ENCODE measurements at regions not wholly inside any gene's neighbourhood (a gene's known extent, or its start where the extent isn't known, plus 50 kb on each side); places are given as distances from the start of the nearest gene placed in this dataset.
"Not testable (repeated sequence)": the region's sequence is repeated elsewhere in the genome, so short reads cannot be mapped to it uniquely, and the experiment has no call there.

GRCh38 chr10:90018819-90019218 lies 317.4 kb downstream of the KIF20B start:
- DNase-seq (ENCODE audit: low read depth, low spot score), result no peak
- no CpG with 5 or more reads among the region's 2 CpGs for WGBS (ENCODE audit: insufficient coverage, insufficient read length)
- H3K27ac ChIP-seq (ENCODE audit: low read length), result no peak overlapping the region
- no peak overlapping the region for H3K4me3 ChIP-seq (ENCODE audit: low read length)
- no peaks in the 10 kb centered on the region for H3K27me3 ChIP-seq (ENCODE audit: control insufficient read depth, insufficient read depth, low read length)
- H3K4me1 ChIP-seq (ENCODE audit: control insufficient read depth, insufficient read depth, low read length), result no peaks in the 10 kb centered on the region
- no peaks in the 10 kb centered on the region for H3K36me3 ChIP-seq (ENCODE audit: control insufficient read depth, insufficient read depth, low read length)
- no peaks in the 10 kb centered on the region for H3K9me3 ChIP-seq (ENCODE audit: control insufficient read depth, insufficient read depth, low read length)

DNA sequence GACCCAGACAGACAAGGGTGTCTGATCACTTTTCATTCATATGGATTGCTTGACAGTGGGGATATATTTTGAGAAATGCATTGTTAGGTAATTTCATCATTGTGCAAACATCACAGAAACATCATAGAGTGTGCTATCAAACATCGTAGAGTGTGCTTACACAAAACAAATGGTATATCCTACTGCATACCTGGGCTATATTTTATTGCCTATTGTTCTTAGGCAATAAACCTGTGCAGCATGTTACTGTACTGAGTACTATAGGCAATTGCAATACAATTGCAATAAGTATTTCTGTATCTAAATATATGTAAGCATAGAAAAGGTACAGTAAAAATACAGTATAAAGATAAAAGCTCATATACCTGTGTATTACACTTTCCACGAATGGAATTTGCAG lies 319.1 kb downstream of the KIF20B start:
- Histone ChIP-seq H3K9me3 (ENCODE audit: control insufficient read depth, insufficient read depth, low read length) (no peaks in the 10 kb centered on the region), H3K27ac (ENCODE audit: low read length) (no peak overlapping the region), H3K36me3 (ENCODE audit: control insufficient read depth, insufficient read depth, low read length) (no peaks in the 10 kb centered on the region), H3K27me3 (ENCODE audit: control insufficient read depth, insufficient read depth, low read length) (no peaks in the 10 kb centered on the region), H3K4me1 (ENCODE audit: control insufficient read depth, insufficient read depth, low read length) (no peaks in the 10 kb centered on the region), H3K4me3 (ENCODE audit: low read length) (no peak overlapping the region)
- no CpG with 5 or more reads among the region's 2 CpGs for WGBS (ENCODE audit: insufficient coverage, insufficient read length)
- DNase-seq (ENCODE audit: low read depth, low spot score), result no peak

DNA sequence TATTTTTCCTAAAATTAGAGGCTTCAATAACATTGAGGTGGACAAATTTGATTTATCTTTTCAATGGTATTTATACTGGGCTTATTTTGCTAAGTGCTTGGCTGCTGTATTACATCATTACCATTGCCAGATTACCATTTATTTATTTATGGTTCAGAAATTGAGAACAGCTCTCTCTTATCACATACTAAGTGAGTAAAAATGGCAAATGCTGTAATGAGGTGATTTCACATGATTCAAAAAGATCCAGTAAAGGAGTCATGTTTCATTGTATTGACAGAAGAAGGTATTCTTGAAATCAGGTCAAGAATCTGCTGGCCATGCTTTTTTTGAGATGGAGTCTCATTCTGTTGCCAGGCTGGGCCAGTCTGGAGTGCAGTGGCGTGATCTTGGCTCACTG lies 322.6 kb downstream of the KIF20B start:
- DNase-seq (ENCODE audit: low read depth, low spot score), result no peak
- H3K4me1 ChIP-seq (ENCODE audit: control insufficient read depth, insufficient read depth, low read length), result no peaks in the 10 kb centered on the region
- no CpG with 5 or more reads among the region's 1 CpG for WGBS (ENCODE audit: insufficient coverage, insufficient read length)

GRCh38 chr10:90028312-90028711 lies 326.9 kb downstream of the KIF20B start:
- no peaks in the 10 kb centered on the region for H3K36me3 ChIP-seq (ENCODE audit: control insufficient read depth, insufficient read depth, low read length)
- no peak for DNase-seq (ENCODE audit: low read depth, low spot score)
- no peaks in the 10 kb centered on the region for H3K9me3 ChIP-seq (ENCODE audit: control insufficient read depth, insufficient read depth, low read length)
- H3K4me3 ChIP-seq (ENCODE audit: low read length), result no peak overlapping the region
- H3K27me3 ChIP-seq (ENCODE audit: control insufficient read depth, insufficient read depth, low read length), result no peaks in the 10 kb centered on the region
- no CpG with 5 or more reads among the region's 2 CpGs for WGBS (ENCODE audit: insufficient coverage, insufficient read length)
- H3K4me1 ChIP-seq (ENCODE audit: control insufficient read depth, insufficient read depth, low read length), result no peaks in the 10 kb centered on the region
- H3K27ac ChIP-seq (ENCODE audit: low read length), result no peak overlapping the region

More for the DNA sequence above, 322.6 kb downstream of the KIF20B start:
- Histone ChIP-seq H3K4me3 (ENCODE audit: low read length) (no peak overlapping the region), H3K36me3 (ENCODE audit: control insufficient read depth, insufficient read depth, low read length) (no peaks in the 10 kb centered on the region), H3K27me3 (ENCODE audit: control insufficient read depth, insufficient read depth, low read length) (no peaks in the 10 kb centered on the region), H3K27ac (ENCODE audit: low read length) (no peak overlapping the region), H3K9me3 (ENCODE audit: control insufficient read depth, insufficient read depth, low read length) (no peaks in the 10 kb centered on the region)

- Histone ChIP-seq H3K4me3 (ENCODE audit: low read length) (no peak overlapping the region), H3K27me3 (ENCODE audit: control insufficient read depth, insufficient read depth, low read length) (no peaks in the 10 kb centered on the region), H3K9me3 (ENCODE audit: control insufficient read depth, insufficient read depth, low read length) (no peaks in the 10 kb centered on the region), H3K27ac (ENCODE audit: low read length) (no peak overlapping the region), H3K4me1 (ENCODE audit: control insufficient read depth, insufficient read depth, low read length) (no peaks in the 10 kb centered on the region), H3K36me3 (ENCODE audit: control insufficient read depth, insufficient read depth, low read length) (no peaks in the 10 kb centered on the region)
- DNase-seq (ENCODE audit: low read depth, low spot score), result no peak
- no CpG with 5 or more reads among the region's 1 CpG for WGBS (ENCODE audit: insufficient coverage, insufficient read length)
These were observed 330.4 kb downstream of the KIF20B start for GRCh38 chr10:90031776-90032175.

DNA sequence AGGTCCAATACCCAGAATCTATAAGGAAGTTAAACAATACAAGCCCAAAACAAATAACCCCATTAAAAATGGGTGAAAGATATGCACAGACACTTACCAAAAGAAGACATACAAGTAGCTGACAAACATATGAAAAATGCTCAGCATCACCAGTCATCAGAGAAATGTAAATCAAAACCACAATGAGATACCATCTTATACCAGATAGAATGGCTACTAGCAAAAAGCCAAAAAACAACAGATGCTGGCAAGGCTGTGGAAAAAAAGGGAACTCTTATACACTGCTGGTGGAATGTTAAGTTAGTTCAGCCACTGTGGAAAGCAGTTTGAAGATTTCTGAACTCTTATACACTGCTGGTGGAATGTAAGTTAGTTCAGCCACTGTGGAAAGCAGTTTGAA lies 331.1 kb downstream of the KIF20B start:
- no peak for DNase-seq (ENCODE audit: low read depth, low spot score)
- Histone ChIP-seq H3K9me3 (ENCODE audit: control insufficient read depth, insufficient read depth, low read length) (no peaks in the 10 kb centered on the region), H3K4me1 (ENCODE audit: control insufficient read depth, insufficient read depth, low read length) (no peaks in the 10 kb centered on the region), H3K27me3 (ENCODE audit: control insufficient read depth, insufficient read depth, low read length) (no peaks in the 10 kb centered on the region), H3K36me3 (ENCODE audit: control insufficient read depth, insufficient read depth, low read length) (no peaks in the 10 kb centered on the region), H3K27ac (ENCODE audit: low read length) (no peak overlapping the region), H3K4me3 (ENCODE audit: low read length) (no peak overlapping the region)

GRCh38 chr10:90034862-90035261 lies 333.5 kb downstream of the KIF20B start:
- not testable (repeated sequence) for H3K27ac ChIP-seq (ENCODE audit: low read length); H3K4me3 ChIP-seq (ENCODE audit: low read length); H3K36me3 ChIP-seq (ENCODE audit: control insufficient read depth, insufficient read depth, low read length); DNase-seq (ENCODE audit: low read depth, low spot score); H3K9me3 ChIP-seq (ENCODE audit: control insufficient read depth, insufficient read depth, low read length); H3K27me3 ChIP-seq (ENCODE audit: control insufficient read depth, insufficient read depth, low read length); H3K4me1 ChIP-seq (ENCODE audit: control insufficient read depth, insufficient read depth, low read length)
- no CpG with 5 or more reads among the region's 5 CpGs for WGBS (ENCODE audit: insufficient coverage, insufficient read length)

- Histone ChIP-seq H3K4me1 (ENCODE audit: control insufficient read depth, insufficient read depth, low read length) (peaks cover 1% of the 10 kb centered on the region; the same call in 1 of the 2 replicates), H3K9me3 (ENCODE audit: control insufficient read depth, insufficient read depth, low read length) (no peaks in the 10 kb centered on the region), H3K27ac (ENCODE audit: low read length) (no peak overlapping the region), H3K27me3 (ENCODE audit: control insufficient read depth, insufficient read depth, low read length) (no peaks in the 10 kb centered on the region), H3K36me3 (ENCODE audit: control insufficient read depth, insufficient read depth, low read length) (no peaks in the 10 kb centered on the region), H3K4me3 (ENCODE audit: low read length) (no peak overlapping the region)
- no CpG with 5 or more reads among the region's 4 CpGs for WGBS (ENCODE audit: insufficient coverage, insufficient read length)
- DNase-seq (ENCODE audit: low read depth, low spot score), result no peak
These were observed 340.2 kb downstream of the KIF20B start for GRCh38 chr10:90041585-90041984.

DNA sequence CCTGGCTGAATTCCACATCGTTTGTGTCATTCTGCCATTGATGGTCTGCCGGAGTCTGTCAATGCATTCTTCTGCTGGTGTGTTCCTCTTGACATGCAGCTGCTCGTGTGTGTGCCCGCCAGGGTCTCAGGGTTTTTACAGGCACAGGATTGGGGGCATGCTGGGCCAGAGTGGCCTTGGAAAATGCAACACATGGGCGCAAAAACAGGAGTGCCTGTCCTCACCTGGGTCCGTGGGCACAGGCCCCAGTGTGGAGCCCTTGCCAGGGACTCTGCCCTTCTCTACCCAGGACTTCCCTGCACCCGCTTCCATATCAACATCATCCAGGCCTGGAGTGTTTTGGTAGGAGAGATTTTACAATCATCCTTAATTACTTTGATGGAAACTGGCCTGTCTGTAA lies 340.7 kb downstream of the KIF20B start:
- Histone ChIP-seq H3K9me3 (ENCODE audit: control insufficient read depth, insufficient read depth, low read length) (no peaks in the 10 kb centered on the region), H3K27ac (ENCODE audit: low read length) (no peak overlapping the region), H3K27me3 (ENCODE audit: control insufficient read depth, insufficient read depth, low read length) (no peaks in the 10 kb centered on the region), H3K4me1 (ENCODE audit: control insufficient read depth, insufficient read depth, low read length) (peaks cover 1% of the 10 kb centered on the region; the same call in 1 of the 2 replicates), H3K36me3 (ENCODE audit: control insufficient read depth, insufficient read depth, low read length) (no peaks in the 10 kb centered on the region), H3K4me3 (ENCODE audit: low read length) (no peak overlapping the region)
- WGBS (ENCODE audit: insufficient coverage, insufficient read length), result no CpG with 5 or more reads among the region's 7 CpGs
- DNase-seq (ENCODE audit: low read depth, low spot score), result no peak

- WGBS (ENCODE audit: insufficient coverage, insufficient read length), result no CpG with 5 or more reads among the region's 3 CpGs
- no peaks in the 10 kb centered on the region for H3K9me3 ChIP-seq (ENCODE audit: control insufficient read depth, insufficient read depth, low read length)
- no peak for DNase-seq (ENCODE audit: low read depth, low spot score)
- H3K36me3 ChIP-seq (ENCODE audit: control insufficient read depth, insufficient read depth, low read length), result no peaks in the 10 kb centered on the region
- no peak overlapping the region for H3K4me3 ChIP-seq (ENCODE audit: low read length)
- no peaks in the 10 kb centered on the region for H3K27me3 ChIP-seq (ENCODE audit: control insufficient read depth, insufficient read depth, low read length)
- H3K4me1 ChIP-seq (ENCODE audit: control insufficient read depth, insufficient read depth, low read length), result no peaks in the 10 kb centered on the region; the same call in 1 of the 2 replicates
- H3K27ac ChIP-seq (ENCODE audit: low read length), result no peak overlapping the region
These were observed 345.9 kb downstream of the KIF20B start for GRCh38 chr10:90047243-90047729.

DNA sequence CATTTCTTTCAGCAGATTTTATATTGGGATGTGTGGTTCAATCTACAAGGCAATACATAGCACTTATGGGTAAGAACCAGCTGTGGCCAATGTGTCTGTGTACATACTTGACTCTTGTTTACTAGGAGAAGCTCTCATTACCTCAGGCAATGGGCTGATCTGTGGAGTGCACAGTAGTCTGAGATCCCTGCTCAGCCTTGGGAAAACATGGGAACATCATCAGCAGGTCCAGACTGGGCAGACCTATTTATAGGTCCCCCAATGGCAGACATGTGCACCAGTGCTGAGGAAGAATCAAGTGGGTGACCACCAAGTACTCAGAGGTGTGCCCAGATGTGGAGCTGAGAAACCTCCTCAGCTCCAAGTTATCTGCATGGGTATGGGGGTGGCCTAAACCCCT lies 349.7 kb downstream of the KIF20B start:
- Histone ChIP-seq H3K4me1 (ENCODE audit: control insufficient read depth, insufficient read depth, low read length) (no peaks in the 10 kb centered on the region; the same call in 1 of the 2 replicates), H3K4me3 (ENCODE audit: low read length) (no peak overlapping the region), H3K27me3 (ENCODE audit: control insufficient read depth, insufficient read depth, low read length) (no peaks in the 10 kb centered on the region), H3K9me3 (ENCODE audit: control insufficient read depth, insufficient read depth, low read length) (no peaks in the 10 kb centered on the region), H3K36me3 (ENCODE audit: control insufficient read depth, insufficient read depth, low read length) (no peaks in the 10 kb centered on the region), H3K27ac (ENCODE audit: low read length) (no peak overlapping the region)
- DNase-seq (ENCODE audit: low read depth, low spot score), result no peak
